RWPE2 (cell line): ENCODE measurements at regions not wholly inside any gene's neighbourhood (a gene's known extent, or its start where the extent isn't known, plus 50 kb on each side); places are given as distances from the start of the nearest gene placed in this dataset.

Source experiments
- ATAC-seq: fragments of 200-7000 bp; cut with Tn5 transposase; 3 replicates; pipeline ENCODE4 v1.9.1; 2021; ENCODE audit warnings: low read depth
- DNase-seq: peaks from one replicate; pipeline ENCODE4 v3.0.0-alpha.2; 2020; ENCODE audit warnings: low spot score
- H3K27ac ChIP-seq: fragments of 450-650 bp; 2 replicates; pipeline ENCODE4 v1.5.1; 2017; ENCODE audit warnings: mild to moderate bottlenecking; ENCODE audit not compliant: poor library complexity, severe bottlenecking
- H3K27me3 ChIP-seq: fragments of 250-450 bp; sonication (Bioruptor Pico); 2 replicates; pipeline ENCODE4 v1.5.1; 2021; ENCODE audit warnings: mild to moderate bottlenecking, moderate library complexity; ENCODE audit not compliant: insufficient read depth, poor library complexity, severe bottlenecking
- H3K36me3 ChIP-seq: fragments of 250-450 bp; sonication (Bioruptor Pico); 2 replicates; pipeline ENCODE4 v1.5.1; 2020; ENCODE audit warnings: low read depth, mild to moderate bottlenecking, moderate library complexity
- H3K4me1 ChIP-seq: fragments of 250-450 bp; sonication (Bioruptor Pico); 2 replicates; pipeline ENCODE4 v1.5.1; 2021; ENCODE audit warnings: mild to moderate bottlenecking, moderate library complexity; ENCODE audit not compliant: insufficient read depth, poor library complexity, severe bottlenecking
- H3K4me3 ChIP-seq: fragments of 250-450 bp; sonication (Bioruptor Pico); 2 replicates; pipeline ENCODE4 v1.5.1; 2021; ENCODE audit warnings: mild to moderate bottlenecking, moderate library complexity; ENCODE audit not compliant: severe bottlenecking
- H3K9me3 ChIP-seq: fragments of 250-450 bp; sonication (Bioruptor Pico); 2 replicates; pipeline ENCODE4 v1.5.1; 2021; ENCODE audit warnings: mild to moderate bottlenecking, moderate library complexity; ENCODE audit not compliant: severe bottlenecking
- TF ChIP-seq, protein P1 (sequence below): fragments of 450-650 bp; IDR thresholded peaks from one replicate; pipeline ENCODE4 v1.5.1; 2017; ENCODE audit warnings: mild to moderate bottlenecking, moderate library complexity; ENCODE audit not compliant: poor library complexity, severe bottlenecking

DNA sequence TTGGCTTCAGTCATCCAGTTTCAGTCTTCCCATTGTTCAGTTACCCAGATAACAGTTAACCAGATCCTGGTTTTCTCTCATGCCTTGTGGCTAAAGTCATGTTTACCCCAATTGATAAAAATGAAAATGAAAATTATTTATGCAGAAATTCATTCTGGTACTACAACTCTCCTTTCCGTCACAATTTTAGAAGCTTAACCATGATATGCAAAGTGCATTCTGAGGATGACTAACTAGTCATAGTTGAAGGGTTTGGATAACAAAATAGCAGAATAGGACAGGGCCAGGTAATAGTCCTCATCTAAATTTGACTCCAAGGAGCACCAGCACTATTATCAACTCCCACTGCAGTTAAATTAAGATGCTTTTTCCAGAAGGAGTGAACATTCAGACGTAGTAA, 94.7 kb downstream of the NTMT2 start:
- no peaks in the 10 kb centered on the region for H3K4me1 ChIP-seq
- H3K27me3 ChIP-seq = no peaks in the 10 kb centered on the region
- no peak overlapping the region for H3K27ac ChIP-seq
- H3K9me3 ChIP-seq = no peaks in the 10 kb centered on the region
- DNase-seq = no peak
- no peaks in the 10 kb centered on the region for H3K36me3 ChIP-seq
- H3K4me3 ChIP-seq = no peak overlapping the region
- TF ChIP-seq, protein P1, sequence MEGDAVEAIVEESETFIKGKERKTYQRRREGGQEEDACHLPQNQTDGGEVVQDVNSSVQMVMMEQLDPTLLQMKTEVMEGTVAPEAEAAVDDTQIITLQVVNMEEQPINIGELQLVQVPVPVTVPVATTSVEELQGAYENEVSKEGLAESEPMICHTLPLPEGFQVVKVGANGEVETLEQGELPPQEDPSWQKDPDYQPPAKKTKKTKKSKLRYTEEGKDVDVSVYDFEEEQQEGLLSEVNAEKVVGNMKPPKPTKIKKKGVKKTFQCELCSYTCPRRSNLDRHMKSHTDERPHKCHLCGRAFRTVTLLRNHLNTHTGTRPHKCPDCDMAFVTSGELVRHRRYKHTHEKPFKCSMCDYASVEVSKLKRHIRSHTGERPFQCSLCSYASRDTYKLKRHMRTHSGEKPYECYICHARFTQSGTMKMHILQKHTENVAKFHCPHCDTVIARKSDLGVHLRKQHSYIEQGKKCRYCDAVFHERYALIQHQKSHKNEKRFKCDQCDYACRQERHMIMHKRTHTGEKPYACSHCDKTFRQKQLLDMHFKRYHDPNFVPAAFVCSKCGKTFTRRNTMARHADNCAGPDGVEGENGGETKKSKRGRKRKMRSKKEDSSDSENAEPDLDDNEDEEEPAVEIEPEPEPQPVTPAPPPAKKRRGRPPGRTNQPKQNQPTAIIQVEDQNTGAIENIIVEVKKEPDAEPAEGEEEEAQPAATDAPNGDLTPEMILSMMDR = no peak
- no peak for ATAC-seq

DNA sequence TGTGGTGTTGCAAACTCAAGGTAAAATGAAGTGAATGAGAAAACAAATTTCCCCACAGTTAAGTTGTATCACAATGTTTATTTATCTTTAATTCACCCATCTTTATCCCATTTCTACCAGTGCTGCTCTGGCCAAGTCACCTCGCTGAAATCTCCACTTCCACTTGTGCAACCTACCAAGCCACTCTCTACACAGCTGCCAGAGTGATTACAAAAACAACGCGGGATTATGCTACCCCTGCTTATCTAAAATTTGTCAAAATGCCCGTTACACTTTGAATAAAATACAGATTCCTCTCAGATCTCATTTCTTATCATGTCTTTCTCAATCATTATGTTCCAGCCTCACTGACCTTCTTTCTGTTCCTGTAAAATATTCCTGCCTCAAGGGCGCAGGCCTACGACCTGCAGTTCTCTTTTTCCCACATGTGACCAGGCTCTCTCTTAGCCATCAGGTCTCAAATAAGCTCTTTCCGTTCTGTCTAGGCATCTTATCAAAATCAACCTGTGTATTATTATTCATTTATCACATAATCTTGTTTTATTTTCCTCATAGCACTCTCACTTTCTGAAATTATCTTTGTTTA, 95.6 kb downstream of the NTMT2 start:
- no peak for ATAC-seq
- Histone ChIP-seq H3K36me3 (no peaks in the 10 kb centered on the region), H3K27ac (no peak overlapping the region), H3K27me3 (no peaks in the 10 kb centered on the region), H3K4me3 (no peak overlapping the region), H3K4me1 (no peaks in the 10 kb centered on the region), H3K9me3 (no peaks in the 10 kb centered on the region)
- TF ChIP-seq, protein P1 = no peak
- no peak for DNase-seq

DNA sequence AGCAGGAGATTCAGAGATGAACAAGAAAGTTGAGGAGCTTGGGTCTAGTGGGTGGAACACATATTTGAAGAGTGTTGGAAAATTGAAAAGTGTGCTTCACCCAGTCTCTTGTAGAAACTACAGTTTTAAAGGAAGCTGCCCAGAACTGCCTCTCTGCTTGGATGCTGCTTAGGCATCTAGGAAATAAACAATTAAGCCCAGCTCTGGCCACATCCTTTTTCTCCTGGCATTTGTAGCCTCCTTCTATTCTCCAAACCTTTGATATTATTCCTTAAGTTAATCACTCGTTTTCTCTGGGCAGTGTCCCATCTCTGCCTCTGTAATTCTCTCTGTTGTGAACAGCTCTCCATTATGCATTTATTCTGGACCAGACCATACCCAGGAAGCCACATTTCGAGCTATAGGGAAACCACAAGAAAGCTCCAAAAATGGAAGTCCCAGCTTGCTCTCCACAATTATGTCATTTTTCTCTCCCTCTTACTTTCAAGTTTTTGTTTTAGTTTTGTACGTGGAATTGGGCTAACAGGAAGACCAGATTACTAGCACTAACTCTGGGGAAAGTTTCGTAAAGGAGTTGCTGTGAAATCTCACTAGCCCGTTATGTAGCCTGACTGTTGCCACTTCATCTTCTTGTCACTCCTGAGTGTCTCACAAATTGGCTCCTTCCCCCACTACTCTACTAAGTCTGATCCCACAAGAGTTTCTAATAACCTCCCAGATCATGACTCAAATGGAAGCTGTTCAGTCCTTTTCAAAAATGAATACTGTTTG, 102.2 kb downstream of the NTMT2 start:
- Histone ChIP-seq H3K9me3 (no peaks in the 10 kb centered on the region), H3K27ac (no peak overlapping the region), H3K4me1 (no peaks in the 10 kb centered on the region), H3K27me3 (no peaks in the 10 kb centered on the region), H3K36me3 (no peaks in the 10 kb centered on the region), H3K4me3 (no peak overlapping the region)
- no peak for DNase-seq
- no peak for ATAC-seq
- TF ChIP-seq, protein P1 = no peak

DNA sequence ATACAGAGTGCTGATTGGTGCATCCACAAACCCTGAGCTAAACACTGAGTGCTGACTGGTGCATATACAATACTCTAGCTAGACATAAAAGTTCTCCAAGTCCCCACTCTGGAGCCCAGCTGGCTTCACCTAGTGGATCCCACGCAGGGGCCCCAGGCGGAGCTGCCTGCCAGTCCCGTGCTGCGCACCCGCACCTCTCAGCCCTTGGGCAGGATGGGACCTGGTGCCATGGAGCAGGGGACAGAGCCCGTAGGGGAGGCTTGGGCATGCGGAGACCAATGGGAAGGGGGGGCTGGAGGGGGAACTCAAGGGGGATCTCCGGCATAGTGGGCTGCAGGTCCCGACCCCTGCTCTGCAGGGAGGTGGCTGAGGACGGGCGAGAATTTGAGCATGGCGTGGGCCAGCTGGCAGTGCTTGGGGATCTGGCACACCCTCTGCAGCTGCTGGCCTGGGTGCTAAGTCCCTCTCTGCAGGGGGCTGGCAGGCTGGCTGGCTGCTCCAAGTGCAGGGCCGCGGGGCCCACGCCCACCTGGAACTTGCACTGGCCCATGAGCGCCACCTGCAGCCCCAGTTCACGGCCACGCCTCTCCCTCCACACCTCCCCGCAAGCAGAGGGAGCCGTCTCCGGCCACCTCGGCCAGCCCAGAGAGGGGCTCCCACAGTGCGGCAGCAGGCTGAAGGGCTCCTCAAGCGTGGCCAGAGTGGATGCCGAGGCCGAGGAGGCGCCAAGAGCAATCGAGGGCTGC, 104.9 kb downstream of the NTMT2 start:
- no peaks in the 10 kb centered on the region for H3K9me3 ChIP-seq
- H3K27ac ChIP-seq = no peak overlapping the region
- no peaks in the 10 kb centered on the region for H3K27me3 ChIP-seq
- H3K4me1 ChIP-seq = no peaks in the 10 kb centered on the region
- H3K36me3 ChIP-seq = no peaks in the 10 kb centered on the region
- ATAC-seq = no peak
- H3K4me3 ChIP-seq = no peak overlapping the region
- no peak for DNase-seq
- TF ChIP-seq, protein P1 = no peak
